Stimulated activated CD8-positive, alpha-beta memory T cell treated with anti-CD3 and anti-CD28 coated beads, Interleukin-4, amount 100 ng/mL, for 24 hours (primary cell): ENCODE measurements at regions not wholly inside any gene's neighbourhood (a gene's known extent, or its start where the extent isn't known, plus 50 kb on each side); places are given as distances from the start of the nearest gene placed in this dataset.
"Not testable (repeated sequence)": the region's sequence is repeated elsewhere in the genome, so short reads cannot be mapped to it uniquely, and the experiment has no call there.

Experiments
- DNase-seq: peaks from one replicate; pipeline ENCODE4 v3.0.0-alpha.2; 2020; ENCODE audit warnings: low read depth

GRCh38 chr16:86716649-86717048 lies 138.3 kb downstream of the FOXL1 start:
- no peak for DNase-seq

- no peak for DNase-seq
Observed at GRCh38 chr16:86718118-86718517, 139.8 kb downstream of the FOXL1 start.

- no peak for DNase-seq
Observed at GRCh38 chr16:86722970-86723369, 144.6 kb downstream of the FOXL1 start.

- DNase-seq, result no peak
Observed at GRCh38 chr16:86723689-86724088, 145.3 kb downstream of the FOXL1 start.

GRCh38 chr16:86725401-86725800 lies 147.1 kb downstream of the FOXL1 start:
- no peak for DNase-seq

- no peak for DNase-seq
Observed at GRCh38 chr16:86726340-86726739, 148.0 kb downstream of the FOXL1 start.

GRCh38 chr16:86727131-86727530 lies 148.8 kb downstream of the FOXL1 start:
- no peak for DNase-seq

- no peak for DNase-seq
Observed at GRCh38 chr16:86727632-86728031, 149.3 kb downstream of the FOXL1 start.

GRCh38 chr16:86729686-86730085 lies 151.3 kb downstream of the FOXL1 start:
- no peak for DNase-seq

- no peak for DNase-seq
Observed at GRCh38 chr16:86730086-86730485, 151.7 kb downstream of the FOXL1 start.

GRCh38 chr16:86730597-86730996 lies 152.2 kb downstream of the FOXL1 start:
- DNase-seq, result no peak

GRCh38 chr16:86732621-86733295 lies 154.4 kb downstream of the FOXL1 start:
- no peak for DNase-seq

GRCh38 chr16:86733546-86734254 lies 155.4 kb downstream of the FOXL1 start:
- no peak for DNase-seq

- no peak for DNase-seq
Observed at GRCh38 chr16:86734543-86735460, 156.5 kb downstream of the FOXL1 start.

- DNase-seq, result no peak
Observed at GRCh38 chr16:86735727-86736126, 157.4 kb downstream of the FOXL1 start.

- no peak for DNase-seq
Observed at GRCh38 chr16:86736502-86736901, 158.2 kb downstream of the FOXL1 start.

GRCh38 chr16:86737083-86737482 lies 158.7 kb downstream of the FOXL1 start:
- no peak for DNase-seq

- DNase-seq, result not testable (repeated sequence)
Observed at GRCh38 chr16:86738322-86738721, 160.0 kb downstream of the FOXL1 start.

- DNase-seq, result no peak
Observed at GRCh38 chr16:86739178-86739577, 160.8 kb downstream of the FOXL1 start.

- no peak for DNase-seq
Observed at GRCh38 chr16:86739808-86740207, 161.5 kb downstream of the FOXL1 start.

GRCh38 chr16:86740298-86740697 lies 161.9 kb downstream of the FOXL1 start:
- no peak for DNase-seq

- DNase-seq, result no peak
Observed at GRCh38 chr16:86740906-86741799, 162.8 kb downstream of the FOXL1 start.
